Right lobe of liver (tissue), 4 donors: ENCODE measurements at regions not wholly inside any gene's neighbourhood (a gene's known extent, or its start where the extent isn't known, plus 50 kb on each side); places are given as distances from the start of the nearest gene placed in this dataset.

Experiments
- CTCF ChIP-seq, 4 donors: fragments of 200-600 bp in 3 of 4; fragments of 450-650 bp in 1 of 4; IDR thresholded peaks; one replicate each; pipeline versions ENCODE4 v1.5.1 to v1.8.0; 2016 to 2022; ENCODE audit warnings: antibody characterized with exemption in 4 of 4, mild to moderate bottlenecking in 2 of 4
- POLR2A ChIP-seq: fragments of 450-650 bp; IDR thresholded peaks from one replicate; pipeline ENCODE4 v1.6.1; 2017; ENCODE audit warnings: antibody characterized with exemption, mild to moderate bottlenecking
- donor health status: DM: no; HTN: no; CAD: no.
- donor health status: DM: no; HTN: no; CAD: no.
- donor health status: DM: no; HTN: yes; CAD: no.

DNA sequence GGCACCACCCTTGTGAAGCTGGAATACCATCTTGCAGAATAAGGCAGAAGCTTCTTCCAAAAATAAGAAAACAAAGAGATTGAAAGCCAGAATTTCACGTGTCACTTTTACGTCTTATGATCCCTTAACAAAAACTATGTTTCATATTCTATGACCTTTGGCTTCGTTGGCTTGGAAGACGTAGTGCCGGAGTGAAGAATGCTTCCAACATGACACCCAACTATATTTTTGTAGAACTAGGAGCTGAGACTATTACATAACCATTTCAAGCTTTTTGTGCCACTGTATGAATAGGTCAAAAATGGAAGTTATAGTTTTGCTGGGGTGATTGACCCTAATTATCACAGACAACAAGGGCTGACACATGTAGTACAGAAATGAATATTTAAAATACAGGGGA is 996.2 kb downstream of the ADGRL3 start:
- no peak for TF ChIP-seq CTCF (IDR thresholded peaks at IDR 0.05)
- TF ChIP-seq POLR2A: no peak
